ENCODE measurements at regions not wholly inside any gene's neighbourhood (a gene's known extent, or its start where the extent isn't known, plus 50 kb on each side); places are given as distances from the start of the nearest gene placed in this dataset.
"Not testable (repeated sequence)": the region's sequence is repeated elsewhere in the genome, so short reads cannot be mapped to it uniquely, and the experiment has no call there.

DNA sequence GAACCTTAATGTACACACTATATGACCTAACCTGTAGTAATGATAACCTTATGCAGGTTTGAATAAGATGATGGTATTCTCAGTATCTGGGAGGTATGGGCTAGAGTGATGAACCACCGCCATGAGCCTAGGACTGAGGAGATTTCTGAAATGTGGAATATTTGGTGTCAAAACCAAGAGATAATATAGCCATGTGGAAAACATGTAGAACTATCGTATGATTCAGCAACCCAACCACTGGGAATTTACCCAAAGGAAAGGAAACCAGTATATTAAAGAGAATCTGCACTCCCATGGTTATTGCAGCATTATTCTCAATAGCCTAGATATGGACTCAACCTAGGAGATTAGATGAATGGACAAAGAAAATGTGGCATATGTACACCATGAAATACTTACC is 271.7 kb upstream of the BTG1 start:
- no peak for DNase-seq

DNA sequence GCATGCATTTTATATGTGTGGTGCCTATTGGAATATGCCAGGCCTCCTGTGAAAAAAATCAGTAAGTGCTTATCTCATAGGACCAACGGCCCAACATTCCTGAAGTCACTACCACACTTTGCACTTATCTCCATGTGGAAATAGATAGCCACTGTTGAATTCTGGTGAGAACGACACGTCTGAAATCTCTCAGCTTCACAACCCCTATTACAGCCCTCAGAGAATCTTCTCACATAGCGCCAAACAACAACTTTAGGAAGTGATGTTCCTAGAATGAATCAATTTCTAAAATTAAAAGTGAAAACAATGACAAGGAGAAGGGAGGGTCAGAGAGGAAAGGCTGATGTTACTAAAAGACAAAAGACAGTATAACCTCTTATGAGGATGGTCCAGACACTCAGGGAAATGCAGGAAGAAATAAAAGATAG is 270.8 kb upstream of the BTG1 start:
- DNase-seq: no peak

DNA sequence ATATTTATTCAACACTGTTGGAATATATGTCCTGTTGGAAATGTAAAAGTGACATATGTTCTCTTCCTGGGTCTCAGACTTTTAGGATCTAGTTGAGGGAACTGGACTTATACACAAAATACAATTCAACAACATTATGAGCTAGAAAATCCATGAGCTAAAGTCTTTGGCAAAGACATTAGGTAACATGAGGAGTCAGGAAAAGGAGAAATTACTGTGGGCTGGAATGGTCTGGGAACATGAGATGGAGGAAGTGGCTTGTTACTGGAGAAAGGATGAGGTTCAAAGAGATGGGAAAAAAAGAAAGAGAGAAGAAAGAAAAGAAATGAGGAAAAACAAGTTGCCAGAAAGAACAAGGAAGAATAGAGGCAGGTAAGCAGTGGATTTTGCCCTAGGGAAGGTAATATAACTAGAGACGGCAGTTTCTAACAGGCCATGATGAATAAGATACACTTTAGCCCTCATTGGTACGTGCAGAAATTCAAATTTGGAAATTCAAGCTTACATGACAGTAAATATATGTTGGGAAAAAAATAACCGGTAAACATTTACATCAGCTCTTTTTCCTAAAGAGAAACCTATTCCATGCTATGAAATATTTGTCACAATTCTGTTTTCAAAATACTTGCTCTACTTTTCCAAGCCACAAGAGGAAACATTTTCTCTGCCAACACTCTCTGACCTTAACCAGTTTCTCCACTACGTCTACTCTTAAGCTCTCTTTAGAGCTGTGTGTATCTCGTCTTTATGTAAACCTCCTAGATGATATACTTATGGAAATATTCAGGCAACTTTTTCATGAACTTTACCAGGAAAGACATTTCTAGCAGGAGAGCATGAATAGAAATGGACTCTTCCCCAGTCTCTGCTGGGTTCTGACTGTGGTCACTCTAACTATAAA is 268.8 kb upstream of the BTG1 start:
- no peak for DNase-seq

DNA sequence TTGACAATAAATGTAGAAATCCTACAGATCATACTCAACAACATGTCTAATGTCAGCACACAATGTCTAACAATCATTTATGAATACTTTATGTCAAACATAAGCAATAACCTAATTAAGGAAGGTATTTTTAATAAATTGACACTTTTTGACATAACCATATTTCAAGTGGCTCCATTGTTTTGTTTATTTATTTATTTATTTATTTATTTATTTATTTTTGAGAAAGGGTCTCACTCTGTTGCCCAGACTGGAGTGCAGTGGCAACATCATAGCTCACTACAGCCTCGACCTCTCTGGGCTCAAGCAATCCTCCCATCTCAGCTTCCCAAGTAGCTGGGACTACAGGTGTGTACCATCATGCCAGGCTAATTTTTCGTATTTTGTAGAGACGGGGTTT is 267.6 kb upstream of the BTG1 start:
- DNase-seq: no peak

DNA sequence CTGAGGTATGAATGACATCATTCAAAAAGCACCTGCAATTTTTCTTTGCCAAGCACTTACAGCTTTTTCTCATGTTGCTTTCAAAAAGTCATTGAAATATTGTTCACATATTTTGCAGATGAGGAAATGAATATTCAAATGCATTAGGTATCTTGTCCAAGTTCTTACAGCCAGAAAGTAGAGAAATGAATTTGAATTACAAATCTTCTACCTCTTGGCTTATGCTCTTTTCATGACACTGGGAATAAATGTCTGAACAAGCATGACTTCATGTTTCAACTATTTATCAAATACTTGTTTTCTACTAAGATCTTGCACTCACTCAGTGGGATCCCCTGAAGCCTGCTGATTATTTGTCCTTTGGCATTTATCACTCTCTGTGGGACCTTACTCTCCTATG is 267.2 kb upstream of the BTG1 start:
- DNase-seq: no peak

DNA sequence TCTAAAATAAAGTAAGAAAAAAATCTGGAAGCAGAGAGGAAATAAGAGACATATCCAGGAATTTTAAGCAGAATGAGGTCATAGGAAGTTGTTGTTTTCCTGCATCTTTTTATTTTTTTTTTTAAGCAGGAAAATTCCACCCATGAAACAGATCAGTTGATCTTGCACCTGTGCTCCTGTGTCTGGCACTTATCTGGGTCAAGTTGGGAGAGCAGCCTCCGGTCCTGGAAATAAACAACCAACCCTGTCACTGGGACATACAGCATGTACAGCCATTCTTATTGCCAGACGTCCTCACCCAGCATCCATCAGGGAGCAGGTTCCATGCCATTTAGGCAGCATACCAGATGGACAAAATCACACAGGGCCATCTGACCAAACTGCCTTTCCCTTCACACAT is 266.0 kb upstream of the BTG1 start:
- DNase-seq: no peak

DNA sequence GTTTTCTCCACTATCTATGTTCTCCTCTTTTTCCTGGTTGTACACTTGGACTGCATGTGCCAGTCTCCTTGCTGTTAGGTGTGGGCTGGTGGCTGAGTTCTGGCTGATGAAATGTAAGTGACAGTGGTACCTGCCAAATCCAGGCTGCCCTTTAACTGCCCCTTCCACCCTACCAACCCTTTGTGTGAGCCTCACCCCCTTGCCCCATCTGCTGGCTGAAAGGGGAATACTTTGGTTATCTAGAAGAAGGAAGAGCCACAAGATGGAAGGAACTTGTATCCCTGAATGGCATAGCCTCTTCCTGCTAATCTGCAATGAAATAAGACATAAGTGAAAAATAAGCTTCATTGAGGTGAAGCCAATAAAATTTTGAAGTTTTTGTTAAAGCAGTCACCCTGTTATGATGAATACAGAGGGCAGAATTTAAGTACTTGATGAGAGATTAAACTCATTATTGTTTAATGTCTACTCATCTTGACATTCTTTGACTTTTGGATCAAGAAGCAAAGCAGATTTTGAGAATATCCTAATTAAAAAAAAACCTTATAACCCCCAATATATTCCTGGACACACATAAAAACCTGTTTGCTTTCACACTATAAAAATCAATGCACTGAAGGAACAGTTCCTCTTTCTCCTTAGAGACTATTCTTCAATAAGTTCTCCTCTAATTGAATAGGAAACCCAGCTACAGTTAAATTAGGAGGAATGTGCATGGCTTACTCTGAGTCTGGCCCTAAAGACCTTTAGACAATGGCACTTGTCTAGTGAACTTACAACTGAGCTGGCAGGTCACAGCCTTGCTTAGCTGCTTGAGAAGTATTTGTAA is 262.6 kb upstream of the BTG1 start:
- DNase-seq: no peak

DNA sequence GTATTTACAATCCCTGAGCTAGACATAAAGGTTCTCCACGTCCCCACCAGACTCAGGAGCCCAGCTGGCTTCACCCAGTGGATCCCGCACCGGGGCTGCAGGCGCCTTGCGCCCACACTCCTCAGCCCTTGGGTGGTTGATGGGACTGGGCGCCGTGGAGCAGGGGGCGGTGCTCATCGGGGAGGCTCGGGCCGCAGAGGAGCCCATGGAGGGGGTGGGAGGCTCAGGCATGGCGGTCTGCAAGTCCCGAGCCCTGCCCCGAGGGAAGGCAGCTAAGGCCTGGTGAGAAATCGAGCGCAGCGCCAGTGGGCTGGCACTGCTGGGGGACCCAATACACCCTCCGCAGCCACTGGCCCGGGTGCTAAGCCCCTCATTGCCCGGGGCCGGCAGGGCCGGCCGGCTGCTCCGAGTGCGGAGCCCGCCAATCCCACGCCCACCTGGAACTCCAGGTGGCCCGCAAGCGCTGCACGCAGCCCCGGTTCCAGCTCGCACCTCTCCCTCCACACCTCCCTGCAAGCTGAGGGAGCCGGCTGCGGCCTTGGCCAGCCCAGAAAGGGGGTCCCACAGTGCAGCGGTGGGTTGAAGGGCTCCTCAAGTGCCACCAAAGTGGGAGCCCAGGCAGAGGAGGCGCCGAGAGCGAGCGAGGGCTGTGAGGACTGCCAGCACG is 260.9 kb upstream of the BTG1 start:
- DNase-seq: not testable (repeated sequence)

DNA sequence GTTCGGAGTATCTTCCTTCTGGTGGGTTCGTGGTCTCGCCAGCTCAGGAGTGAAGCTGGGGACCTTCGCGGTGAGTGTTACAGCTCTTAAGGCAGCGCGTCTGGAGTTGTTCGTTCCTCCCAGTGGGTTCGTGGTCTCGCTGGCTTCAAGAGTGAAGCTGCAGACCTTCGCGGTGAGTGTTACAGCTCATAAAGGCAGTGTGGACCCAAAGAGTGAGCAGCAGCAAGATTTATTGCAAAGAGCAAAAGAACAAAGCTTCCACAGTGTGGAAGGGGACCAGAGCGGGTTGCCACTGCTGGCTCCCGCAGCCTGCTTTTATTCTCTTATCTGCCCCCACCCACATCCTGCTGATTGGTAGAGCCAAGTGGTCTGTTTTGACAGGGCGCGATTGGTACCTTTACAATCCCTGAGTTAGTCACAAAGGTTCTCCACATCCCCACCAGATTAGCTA is 260.2 kb upstream of the BTG1 start:
- not testable (repeated sequence) for DNase-seq

DNA sequence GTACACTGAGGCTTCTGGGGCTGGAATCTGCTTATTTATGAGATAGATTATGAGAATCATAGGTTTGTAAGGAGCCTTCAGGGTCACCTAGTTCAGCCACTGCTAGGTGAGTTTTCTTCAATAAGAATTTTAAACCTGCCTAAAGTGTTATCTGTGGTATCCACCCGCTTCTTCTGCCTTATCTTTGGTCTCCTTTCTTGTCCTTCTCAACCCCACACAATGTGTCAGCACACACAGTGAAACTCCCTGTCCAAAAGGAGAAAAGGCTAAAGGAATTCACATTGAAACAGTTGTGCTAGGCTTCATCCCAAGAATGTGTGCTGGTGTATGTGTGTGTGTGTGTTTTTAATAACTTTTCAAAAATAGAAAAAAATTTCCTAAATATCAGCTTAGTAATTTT is 259.3 kb upstream of the BTG1 start:
- DNase-seq: no peak

DNA sequence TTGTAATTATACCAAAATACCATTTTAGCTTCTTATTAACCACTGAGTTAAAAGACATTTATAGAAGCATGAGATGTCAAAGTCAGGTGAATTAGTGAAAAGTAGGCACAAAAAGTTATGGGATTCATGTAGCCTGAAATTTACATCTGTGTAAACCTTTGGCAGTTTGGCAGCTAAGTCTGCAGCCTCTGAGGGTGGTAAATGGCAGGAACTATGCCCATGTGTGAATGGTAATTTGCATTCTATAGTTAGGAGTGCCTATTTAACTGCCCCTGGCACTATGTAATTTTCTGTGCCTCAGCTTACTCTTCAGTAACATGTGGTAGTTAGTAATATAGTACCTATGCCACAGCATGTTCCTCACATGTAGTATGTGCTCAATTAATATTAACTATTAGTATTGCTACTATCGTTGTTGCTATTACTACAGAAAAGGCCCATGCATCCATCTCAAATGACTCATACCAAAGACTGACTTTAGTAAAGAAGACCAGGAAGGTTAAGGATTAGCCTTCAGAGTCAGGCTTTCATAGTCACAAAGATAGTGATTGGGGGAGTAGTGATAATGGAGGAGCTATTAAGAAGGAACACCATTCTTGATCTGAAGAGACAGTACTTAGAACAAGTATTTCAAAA is 258.7 kb upstream of the BTG1 start:
- no peak for DNase-seq

DNA sequence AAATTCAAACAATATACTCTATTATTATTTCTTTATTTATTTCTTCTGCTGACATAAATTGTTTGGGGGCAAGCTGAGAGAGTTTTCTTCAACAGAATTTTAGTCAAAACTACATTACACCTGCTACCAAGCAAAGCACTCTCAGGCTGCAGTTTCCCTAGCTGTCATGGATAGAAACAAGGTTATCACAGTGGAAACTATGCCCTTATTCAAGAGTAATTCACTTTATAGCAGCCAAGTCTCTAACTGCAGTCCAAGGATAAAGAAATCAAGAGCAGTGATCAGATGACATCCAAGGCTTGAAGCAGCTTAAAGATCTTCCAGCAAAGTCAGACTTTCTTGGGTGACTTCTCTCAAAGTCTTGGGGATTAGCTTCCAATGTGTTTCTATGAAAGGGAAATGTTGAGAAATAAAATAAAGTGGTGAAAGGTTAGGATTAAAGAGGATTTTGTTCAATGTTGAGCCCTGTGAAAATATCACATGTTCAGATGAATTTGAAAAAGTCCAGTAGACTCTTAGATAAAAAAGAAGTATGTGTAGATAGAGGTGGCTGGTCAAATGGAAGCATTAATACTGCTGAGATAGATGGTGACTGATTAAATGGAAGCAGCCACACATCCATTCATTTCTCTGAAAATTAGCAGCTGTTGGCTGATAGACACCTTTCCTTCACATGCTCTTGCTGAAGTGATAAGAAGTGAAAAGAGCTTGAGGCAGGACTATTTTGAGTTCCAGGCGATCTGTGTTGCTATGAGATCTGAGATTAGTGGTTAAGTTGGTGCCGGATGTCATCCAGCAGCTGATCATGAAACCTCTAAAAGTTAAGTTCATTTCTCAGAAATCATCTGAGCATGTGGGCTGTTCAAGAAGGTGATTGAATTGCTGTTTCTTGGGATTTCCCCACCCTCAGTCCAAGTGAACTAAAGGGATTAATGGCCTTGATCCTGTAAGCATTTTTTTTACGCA is 257.8 kb upstream of the BTG1 start:
- DNase-seq: peak; percentile 14

DNA sequence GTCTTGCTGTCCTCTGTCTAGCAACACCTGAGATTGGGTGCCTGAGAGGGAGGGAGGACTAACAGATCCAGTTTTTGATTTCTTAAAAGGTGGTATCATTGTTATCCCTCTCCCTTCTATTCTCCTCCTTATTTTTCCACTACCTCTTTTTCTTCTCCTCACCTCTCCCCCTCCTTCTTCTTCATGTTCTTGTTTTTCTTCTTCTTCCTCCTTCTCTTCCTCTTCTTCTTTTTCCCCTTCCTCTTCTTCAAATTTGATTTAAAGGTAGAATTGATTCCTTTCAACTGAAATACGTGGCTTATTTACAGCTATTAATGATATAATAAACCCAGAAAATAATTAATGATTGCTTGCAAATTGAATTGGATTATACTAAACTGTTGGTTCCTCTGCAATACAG is 256.8 kb upstream of the BTG1 start:
- DNase-seq: no peak

DNA sequence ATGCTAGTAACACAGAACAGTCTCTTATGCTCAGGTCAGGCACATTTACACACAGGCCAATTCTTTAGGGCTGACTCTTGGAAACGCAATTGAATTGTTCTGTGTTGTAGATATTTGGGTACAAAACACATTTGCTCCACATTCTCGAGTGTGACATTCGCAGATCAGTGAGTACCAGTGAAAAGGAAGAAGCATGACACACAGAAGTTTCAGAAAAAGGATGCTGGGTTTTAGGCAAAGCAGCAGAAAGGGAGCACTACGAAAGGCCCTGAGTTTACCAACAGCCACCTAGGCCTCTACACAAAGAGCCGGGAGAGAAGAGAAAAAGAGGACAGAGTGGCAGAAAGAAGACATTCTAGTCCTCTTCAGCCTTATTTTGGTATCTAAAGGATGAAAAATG is 254.4 kb upstream of the BTG1 start:
- DNase-seq: no peak

DNA sequence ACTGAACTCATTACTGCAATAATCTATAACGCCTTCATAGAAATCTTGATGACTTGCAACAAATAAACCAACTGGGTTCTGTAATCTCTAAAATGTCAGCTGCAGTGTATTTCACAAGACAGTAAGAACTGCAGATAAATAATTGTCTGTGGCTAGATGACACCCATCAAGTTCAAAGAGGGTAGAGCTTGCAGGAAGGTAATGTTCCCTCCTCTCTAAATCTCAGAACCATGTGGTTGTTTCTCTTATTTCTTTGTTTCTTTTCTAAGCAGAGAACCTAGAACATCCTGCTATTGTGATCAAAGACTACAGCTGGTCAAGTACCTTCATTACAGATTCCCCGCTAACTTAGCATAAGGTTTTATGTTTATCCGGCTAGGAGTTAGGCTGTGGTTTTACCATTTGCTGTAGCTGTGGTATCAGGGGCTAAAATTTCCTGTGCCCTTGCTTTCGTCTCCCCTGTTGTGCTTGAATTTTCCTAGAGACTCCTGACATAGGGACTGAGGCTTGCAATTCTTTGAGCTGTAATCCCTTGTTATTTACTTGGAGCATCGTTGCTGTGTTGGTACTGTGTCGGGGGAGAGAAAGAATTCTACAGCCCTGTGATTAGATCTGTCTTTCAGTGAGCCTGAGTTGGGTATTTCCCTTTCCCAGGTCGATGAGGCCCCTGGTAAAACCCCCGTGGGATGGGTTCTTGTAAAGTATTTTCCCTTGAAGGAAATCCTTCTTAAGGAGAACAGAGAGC is 253.1 kb upstream of the BTG1 start:
- peak; percentile 8 for DNase-seq

DNA sequence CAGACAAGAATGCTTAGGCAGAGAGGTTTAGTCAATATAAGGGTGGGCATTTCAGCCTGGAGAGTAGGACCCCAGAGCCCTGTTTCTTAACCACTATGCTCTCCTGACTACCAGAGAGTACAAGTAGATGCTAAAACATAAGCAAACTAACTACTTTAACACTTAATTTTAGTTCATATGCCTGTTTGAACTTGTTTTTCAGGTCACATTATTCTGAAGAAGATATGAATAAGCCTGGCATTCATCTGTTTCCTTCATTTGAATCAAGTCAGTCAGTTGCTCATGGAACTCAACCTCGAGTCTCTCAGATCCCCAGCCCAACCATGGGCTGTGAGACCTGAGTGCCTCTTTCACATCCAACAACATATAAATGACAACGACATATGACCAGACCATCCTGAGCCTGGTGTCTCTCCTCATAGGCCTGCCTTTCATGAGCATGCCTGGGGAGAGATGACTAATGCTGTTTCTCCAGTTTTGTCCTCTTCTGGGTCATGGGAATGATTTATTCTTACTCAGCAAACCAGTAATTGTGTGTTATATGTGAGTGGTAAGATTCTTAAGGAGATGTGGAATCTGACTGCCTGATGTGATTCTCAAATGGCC is 251.1 kb upstream of the BTG1 start:
- no peak for DNase-seq

DNA sequence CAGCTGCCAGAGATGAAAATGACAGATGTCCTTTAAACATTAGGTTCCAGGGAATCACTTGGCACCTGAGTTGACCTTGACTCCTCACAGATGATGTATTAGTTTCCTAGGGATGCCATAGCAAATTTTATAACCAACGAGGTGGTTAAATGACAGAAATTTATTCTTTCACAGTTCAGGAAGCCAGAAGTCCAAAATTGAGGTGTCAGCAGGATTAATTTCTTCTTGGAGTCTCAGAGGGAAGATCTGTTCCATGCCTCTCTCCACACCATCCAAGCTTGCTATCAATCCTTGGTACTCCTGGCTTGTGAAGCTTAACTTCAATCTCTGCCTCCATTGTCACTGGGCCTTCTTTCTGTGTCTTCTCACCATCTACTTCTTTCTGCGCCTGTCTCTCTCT is 249.7 kb upstream of the BTG1 start:
- no peak for DNase-seq

DNA sequence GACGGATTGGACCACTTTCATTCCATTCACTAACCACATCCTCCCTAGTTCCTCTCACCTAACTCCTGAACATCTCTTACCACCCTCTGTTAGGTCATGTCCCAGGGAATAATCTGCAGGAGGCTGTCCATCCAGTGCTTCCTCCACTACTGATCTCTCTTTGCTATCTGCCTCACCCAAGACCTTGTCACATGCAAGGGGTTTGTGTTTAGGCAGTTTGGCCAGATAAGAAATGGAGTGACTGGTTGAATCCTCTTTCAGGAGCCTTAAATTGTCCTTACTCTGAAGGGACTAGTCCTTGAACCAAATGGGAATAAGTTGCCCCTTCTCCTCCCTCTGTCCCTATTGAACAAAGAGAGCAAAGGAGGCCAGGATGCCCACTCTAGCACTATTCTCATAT is 249.2 kb upstream of the BTG1 start:
- no peak for DNase-seq

DNA sequence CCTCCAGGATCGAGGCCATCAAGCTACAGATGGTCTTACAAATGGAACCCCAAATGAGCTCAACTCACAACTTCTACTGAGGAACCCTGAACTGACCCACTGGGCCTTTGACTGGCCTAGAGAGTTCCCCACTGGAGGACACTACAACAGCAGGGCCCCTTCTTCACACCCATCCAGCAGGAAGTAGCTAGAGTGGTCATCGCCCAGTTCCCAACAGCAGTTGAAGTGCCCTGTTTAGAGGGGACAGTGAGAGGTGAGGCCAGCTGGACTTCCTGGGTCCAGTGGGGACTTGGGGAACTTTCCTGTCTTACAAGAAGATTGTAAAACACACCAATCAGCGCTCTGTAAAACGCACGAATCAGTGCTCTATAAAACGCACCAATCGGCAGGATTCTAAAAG is 247.9 kb upstream of the BTG1 start:
- no peak for DNase-seq

DNA sequence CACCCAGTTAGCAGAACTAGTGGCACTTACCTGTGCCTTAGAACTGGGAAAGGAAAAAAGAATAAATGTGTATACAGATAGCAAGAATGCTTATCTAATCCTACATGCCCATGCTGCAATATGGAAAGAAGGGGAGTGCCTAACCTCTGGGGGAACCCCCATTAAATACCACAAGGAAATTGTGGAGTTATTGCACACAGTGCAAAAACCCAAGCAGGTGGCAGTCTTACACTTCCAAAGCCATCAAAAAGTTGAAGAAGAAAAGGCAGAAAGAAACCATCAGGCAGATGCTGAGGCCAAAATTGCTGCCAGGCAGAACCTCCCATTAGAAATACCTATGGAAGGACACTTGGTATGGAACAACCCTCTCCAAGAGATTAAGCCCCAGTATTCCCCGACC is 246.1 kb upstream of the BTG1 start:
- DNase-seq: not testable (repeated sequence)
